ENCODE measurements at regions not wholly inside any gene's neighbourhood (a gene's known extent, or its start where the extent isn't known, plus 50 kb on each side); places are given as distances from the start of the nearest gene placed in this dataset.
A peak's percentile ranks its signal among the peaks of the same experiment; 100 is the strongest.

- 81 to 86% (median 83%) methylated on average over 4 of the region's 4 CpGs for WGBS, 4 donors
- ATAC-seq (no peak), DNase-seq (no peak)
- Histone ChIP-seq H3K27me3 (no peaks in the 10 kb centered on the region), H3K4me3 (no peak overlapping the region), H3K36me3 (no peaks in the 10 kb centered on the region), H3K9me3 (peaks cover 0 to 6% (median 0%) of the 10 kb centered on the region in 12 donors), H3K4me1 (no peaks in the 10 kb centered on the region), H3K27ac (no peak overlapping the region)
- TF ChIP-seq CTCF (IDR thresholded peaks at IDR 0.05) (no peak), POLR2A (IDR thresholded peaks at IDR 0.05) (no peak)
- intact Hi-C loops (cut with DNase I): no loop called here
These were observed 1578.4 kb upstream of the TMEM132C start for GRCh38 chr12:126688556-126688955.

GRCh38 chr12:126700096-126700495 lies 1566.9 kb upstream of the TMEM132C start:
- Histone ChIP-seq H3K4me3 (no peak overlapping the region), H3K27ac (no peak overlapping the region), H3K36me3 (no peaks in the 10 kb centered on the region), H3K9me3 (no peaks in the 10 kb centered on the region), H3K27me3 (no peaks in the 10 kb centered on the region), H3K4me1 (no peaks in the 10 kb centered on the region)
- WGBS, 4 donors: 88 to 91% (median 89%) methylated on average over 3 of the region's 3 CpGs
- DNase-seq (no peak), ATAC-seq (no peak)
- no peak for TF ChIP-seq CTCF (IDR thresholded peaks at IDR 0.05)
- intact Hi-C loops (cut with DNase I): no loop called here

- no peak for ATAC-seq
- TF ChIP-seq POLR2A (IDR thresholded peaks at IDR 0.05) (no peak), CTCF (IDR thresholded peaks at IDR 0.05) (peak in 2 of 12 donors; percentile 10 to 21)
- no peak overlapping the region for H3K4me3 ChIP-seq
- no peaks in the 10 kb centered on the region for H3K9me3 ChIP-seq
- H3K36me3 ChIP-seq: no peaks in the 10 kb centered on the region
- H3K27me3 ChIP-seq: peaks cover 0 to 10% (median 0%) of the 10 kb centered on the region in 9 donors
- DNase-seq: no peak
- H3K27ac ChIP-seq: no peak overlapping the region
- intact Hi-C loops (cut with DNase I): no loop called here
- WGBS, 4 donors: 62 to 65% (median 63%) methylated on average over 4 of the region's 4 CpGs
- H3K4me1 ChIP-seq: no peaks in the 10 kb centered on the region
These were observed 1562.4 kb upstream of the TMEM132C start for GRCh38 chr12:126704609-126705008.

DNA sequence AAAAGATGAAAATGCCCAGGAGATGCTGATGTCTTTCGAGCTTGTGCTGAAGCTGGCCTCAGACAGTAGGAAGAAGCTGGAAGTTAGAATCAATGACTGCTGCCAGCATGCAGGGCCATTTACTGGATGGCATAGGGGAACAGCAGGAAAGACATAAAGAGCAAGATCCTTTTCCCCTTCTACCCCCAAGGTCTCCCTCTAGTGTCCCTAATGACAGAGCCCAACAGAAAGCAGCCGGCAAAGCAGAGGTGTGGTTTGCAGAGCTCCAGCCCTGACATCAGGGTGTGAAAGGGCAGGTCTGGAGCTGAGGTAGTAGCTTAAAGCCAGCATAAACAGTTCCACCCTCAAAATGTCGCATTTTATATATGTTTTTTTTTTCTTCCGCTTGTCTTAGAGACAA lies 1560.7 kb upstream of the TMEM132C start:
- no peak for DNase-seq
- Histone ChIP-seq H3K27ac (no peak overlapping the region), H3K4me1 (no peaks in the 10 kb centered on the region), H3K4me3 (no peak overlapping the region), H3K27me3 (peaks cover 0 to 10% (median 0%) of the 10 kb centered on the region in 9 donors), H3K36me3 (no peaks in the 10 kb centered on the region), H3K9me3 (no peaks in the 10 kb centered on the region)
- intact Hi-C loops (cut with DNase I): no loop called here
- WGBS, 4 donors: 22 to 39% (median 26%) methylated on average over 4 of the region's 4 CpGs
- no peak for TF ChIP-seq POLR2A (IDR thresholded peaks at IDR 0.05)
- no peak for TF ChIP-seq CTCF (IDR thresholded peaks at IDR 0.05)
- no peak for ATAC-seq

Measured in heart left ventricle (tissue), 16 donors.